ENCODE measurements at regions not wholly inside any gene's neighbourhood (a gene's known extent, or its start where the extent isn't known, plus 50 kb on each side); places are given as distances from the start of the nearest gene placed in this dataset.

DNA sequence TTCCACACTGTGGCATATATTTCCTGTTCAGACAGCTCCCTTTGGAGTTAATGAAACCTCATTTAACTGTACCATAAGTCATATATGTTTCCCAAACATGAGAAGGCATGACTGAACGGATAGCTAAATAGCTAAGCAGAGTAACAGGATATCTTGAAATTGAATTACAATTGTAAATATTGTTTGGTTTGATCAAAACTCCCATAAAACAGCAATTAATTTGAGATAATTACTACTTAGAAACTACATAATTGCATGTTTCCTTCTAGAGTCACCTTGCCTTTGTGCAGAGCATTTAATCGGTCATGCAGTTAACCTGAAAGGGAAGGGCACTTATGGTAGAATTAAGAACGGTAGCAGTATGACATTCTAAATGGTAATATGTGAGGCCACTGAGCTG, 179.0 kb upstream of the MAP3K7 start:
- no peaks in the 10 kb centered on the region for H3K4me1 ChIP-seq (ENCODE audit: control extremely low read depth in 1 of 4, control insufficient read depth in 4 of 4, insufficient read depth in 4 of 4, low read length in 3 of 4)
- H3K27ac ChIP-seq (ENCODE audit: insufficient read depth in 1 of 2, low read depth in 1 of 2, low read length in 2 of 2, poor library complexity in 1 of 2, severe bottlenecking in 2 of 2) = no peak overlapping the region
- POLR2A ChIA-PET = no interaction called here
- H3K36me3 ChIP-seq (ENCODE audit: control insufficient read depth in 4 of 4, insufficient read depth in 4 of 4, low read length in 3 of 4) = no peaks in the 10 kb centered on the region
- H3K9me3 ChIP-seq (ENCODE audit: control extremely low read depth in 1 of 5, control insufficient read depth in 4 of 5, insufficient read depth in 2 of 5, low read depth in 1 of 5, low read length in 4 of 5) = no peaks in the 10 kb centered on the region
- 100% methylated on average over 2 of the region's 3 CpGs for WGBS (ENCODE audit: insufficient coverage)
- H3K27me3 ChIP-seq (replicated peaks in 2 of 5; ENCODE audit: control insufficient read depth in 4 of 5, insufficient read depth in 5 of 5, low read length in 4 of 5) = no peaks in the 10 kb centered on the region
- no peak overlapping the region for H3K4me3 ChIP-seq (ENCODE audit: control insufficient read depth in 1 of 7, extremely low read depth in 1 of 7, insufficient read depth in 4 of 7, low read depth in 2 of 7, low read length in 6 of 7)
- DNase-seq = no peak
- CTCF ChIA-PET = no interaction called here

DNA sequence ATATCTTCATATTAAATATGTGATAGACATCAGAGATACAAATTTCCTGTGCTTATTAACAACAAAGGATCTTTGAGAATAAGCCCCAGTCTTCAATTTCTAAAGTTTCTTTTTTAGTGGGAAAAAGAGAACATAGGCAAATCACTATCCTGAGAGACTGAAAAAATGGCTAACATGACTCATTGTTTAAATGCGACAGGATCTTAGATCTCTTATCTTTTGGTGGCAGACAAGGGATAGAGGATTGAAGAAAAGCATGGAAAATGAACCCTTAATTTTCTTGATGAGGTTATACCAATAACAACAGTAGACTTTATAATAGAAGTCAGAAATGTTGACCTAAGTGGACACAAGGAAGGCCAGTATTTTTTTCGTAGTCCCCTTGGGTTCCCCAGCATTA, 178.6 kb upstream of the MAP3K7 start:
- WGBS (ENCODE audit: insufficient coverage) = 100% methylated on average over 1 of the region's 2 CpGs
- Histone ChIP-seq H3K27me3 (replicated peaks in 2 of 5; ENCODE audit: control insufficient read depth in 4 of 5, insufficient read depth in 5 of 5, low read length in 4 of 5) (no peaks in the 10 kb centered on the region), H3K4me1 (ENCODE audit: control extremely low read depth in 1 of 4, control insufficient read depth in 4 of 4, insufficient read depth in 4 of 4, low read length in 3 of 4) (no peaks in the 10 kb centered on the region), H3K36me3 (ENCODE audit: control insufficient read depth in 4 of 4, insufficient read depth in 4 of 4, low read length in 3 of 4) (no peaks in the 10 kb centered on the region), H3K9me3 (ENCODE audit: control extremely low read depth in 1 of 5, control insufficient read depth in 4 of 5, insufficient read depth in 2 of 5, low read depth in 1 of 5, low read length in 4 of 5) (no peaks in the 10 kb centered on the region), H3K4me3 (ENCODE audit: control insufficient read depth in 1 of 7, extremely low read depth in 1 of 7, insufficient read depth in 4 of 7, low read depth in 2 of 7, low read length in 6 of 7) (no peak overlapping the region), H3K27ac (ENCODE audit: insufficient read depth in 1 of 2, low read depth in 1 of 2, low read length in 2 of 2, poor library complexity in 1 of 2, severe bottlenecking in 2 of 2) (no peak overlapping the region)
- POLR2A ChIA-PET = no interaction called here
- CTCF ChIA-PET = no interaction called here
- DNase-seq = no peak

GRCh38 chr6:90764001-90764400, 177.1 kb upstream of the MAP3K7 start:
- no peak overlapping the region for H3K4me3 ChIP-seq (ENCODE audit: control insufficient read depth in 1 of 7, extremely low read depth in 1 of 7, insufficient read depth in 4 of 7, low read depth in 2 of 7, low read length in 6 of 7)
- POLR2A ChIA-PET = no interaction called here
- CTCF ChIA-PET = interaction anchor here (1.3 kb wide), 1 partner anchor 14 kb away, joined by 3 read pairs; no protein-coding TSS in a partner anchor
- H3K36me3 ChIP-seq (ENCODE audit: control insufficient read depth in 4 of 4, insufficient read depth in 4 of 4, low read length in 3 of 4) = no peaks in the 10 kb centered on the region
- no peaks in the 10 kb centered on the region for H3K4me1 ChIP-seq (ENCODE audit: control extremely low read depth in 1 of 4, control insufficient read depth in 4 of 4, insufficient read depth in 4 of 4, low read length in 3 of 4)
- H3K27me3 ChIP-seq (replicated peaks in 2 of 5; ENCODE audit: control insufficient read depth in 4 of 5, insufficient read depth in 5 of 5, low read length in 4 of 5) = no peaks in the 10 kb centered on the region
- no peaks in the 10 kb centered on the region for H3K9me3 ChIP-seq (ENCODE audit: control extremely low read depth in 1 of 5, control insufficient read depth in 4 of 5, insufficient read depth in 2 of 5, low read depth in 1 of 5, low read length in 4 of 5)
- no peak for DNase-seq
- 100% methylated on average over 2 of the region's 3 CpGs for WGBS (ENCODE audit: insufficient coverage)
- H3K27ac ChIP-seq (ENCODE audit: insufficient read depth in 1 of 2, low read depth in 1 of 2, low read length in 2 of 2, poor library complexity in 1 of 2, severe bottlenecking in 2 of 2) = no peak overlapping the region

GRCh38 chr6:90759664-90760063, 172.8 kb upstream of the MAP3K7 start:
- ChIA-PET CTCF (no interaction called here), POLR2A (no interaction called here)
- Histone ChIP-seq H3K36me3 (ENCODE audit: control insufficient read depth in 4 of 4, insufficient read depth in 4 of 4, low read length in 3 of 4) (no peaks in the 10 kb centered on the region), H3K27me3 (replicated peaks in 2 of 5; ENCODE audit: control insufficient read depth in 4 of 5, insufficient read depth in 5 of 5, low read length in 4 of 5) (no peaks in the 10 kb centered on the region), H3K4me3 (ENCODE audit: control insufficient read depth in 1 of 7, extremely low read depth in 1 of 7, insufficient read depth in 4 of 7, low read depth in 2 of 7, low read length in 6 of 7) (no peak overlapping the region), H3K9me3 (ENCODE audit: control extremely low read depth in 1 of 5, control insufficient read depth in 4 of 5, insufficient read depth in 2 of 5, low read depth in 1 of 5, low read length in 4 of 5) (no peaks in the 10 kb centered on the region), H3K4me1 (ENCODE audit: control extremely low read depth in 1 of 4, control insufficient read depth in 4 of 4, insufficient read depth in 4 of 4, low read length in 3 of 4) (no peaks in the 10 kb centered on the region), H3K27ac (ENCODE audit: insufficient read depth in 1 of 2, low read depth in 1 of 2, low read length in 2 of 2, poor library complexity in 1 of 2, severe bottlenecking in 2 of 2) (no peak overlapping the region)
- no peak for DNase-seq
- WGBS (ENCODE audit: insufficient coverage) = no CpG with 5 or more reads among the region's 3 CpGs

DNA sequence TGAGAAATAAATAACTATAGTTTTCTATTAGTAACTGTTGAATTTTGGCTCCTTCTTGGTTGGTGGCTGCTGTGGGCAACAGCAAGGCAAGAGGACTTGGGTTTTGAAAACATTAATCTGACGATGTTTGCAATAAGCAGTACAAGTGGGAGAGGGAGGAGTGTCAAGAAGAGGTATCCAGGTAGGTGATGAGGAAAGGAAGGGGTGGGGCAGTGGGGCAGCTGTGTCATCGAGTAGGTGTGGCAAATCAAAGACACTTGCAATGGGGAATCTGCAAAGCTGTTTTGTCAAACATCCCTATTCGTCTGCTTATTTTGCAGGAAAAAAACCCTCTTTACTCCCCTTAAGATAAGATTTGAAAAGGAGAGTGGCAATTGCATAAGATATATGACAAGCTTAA, 171.9 kb upstream of the MAP3K7 start:
- no peaks in the 10 kb centered on the region for H3K36me3 ChIP-seq (ENCODE audit: control insufficient read depth in 4 of 4, insufficient read depth in 4 of 4, low read length in 3 of 4)
- no peak for DNase-seq
- no peak overlapping the region for H3K27ac ChIP-seq (ENCODE audit: insufficient read depth in 1 of 2, low read depth in 1 of 2, low read length in 2 of 2, poor library complexity in 1 of 2, severe bottlenecking in 2 of 2)
- H3K4me1 ChIP-seq (ENCODE audit: control extremely low read depth in 1 of 4, control insufficient read depth in 4 of 4, insufficient read depth in 4 of 4, low read length in 3 of 4) = no peaks in the 10 kb centered on the region
- no peak overlapping the region for H3K4me3 ChIP-seq (ENCODE audit: control insufficient read depth in 1 of 7, extremely low read depth in 1 of 7, insufficient read depth in 4 of 7, low read depth in 2 of 7, low read length in 6 of 7)
- POLR2A ChIA-PET = no interaction called here
- WGBS (ENCODE audit: insufficient coverage) = no CpG with 5 or more reads among the region's 3 CpGs
- CTCF ChIA-PET = no interaction called here
- H3K9me3 ChIP-seq (ENCODE audit: control extremely low read depth in 1 of 5, control insufficient read depth in 4 of 5, insufficient read depth in 2 of 5, low read depth in 1 of 5, low read length in 4 of 5) = no peaks in the 10 kb centered on the region
- H3K27me3 ChIP-seq (replicated peaks in 2 of 5; ENCODE audit: control insufficient read depth in 4 of 5, insufficient read depth in 5 of 5, low read length in 4 of 5) = no peaks in the 10 kb centered on the region

DNA sequence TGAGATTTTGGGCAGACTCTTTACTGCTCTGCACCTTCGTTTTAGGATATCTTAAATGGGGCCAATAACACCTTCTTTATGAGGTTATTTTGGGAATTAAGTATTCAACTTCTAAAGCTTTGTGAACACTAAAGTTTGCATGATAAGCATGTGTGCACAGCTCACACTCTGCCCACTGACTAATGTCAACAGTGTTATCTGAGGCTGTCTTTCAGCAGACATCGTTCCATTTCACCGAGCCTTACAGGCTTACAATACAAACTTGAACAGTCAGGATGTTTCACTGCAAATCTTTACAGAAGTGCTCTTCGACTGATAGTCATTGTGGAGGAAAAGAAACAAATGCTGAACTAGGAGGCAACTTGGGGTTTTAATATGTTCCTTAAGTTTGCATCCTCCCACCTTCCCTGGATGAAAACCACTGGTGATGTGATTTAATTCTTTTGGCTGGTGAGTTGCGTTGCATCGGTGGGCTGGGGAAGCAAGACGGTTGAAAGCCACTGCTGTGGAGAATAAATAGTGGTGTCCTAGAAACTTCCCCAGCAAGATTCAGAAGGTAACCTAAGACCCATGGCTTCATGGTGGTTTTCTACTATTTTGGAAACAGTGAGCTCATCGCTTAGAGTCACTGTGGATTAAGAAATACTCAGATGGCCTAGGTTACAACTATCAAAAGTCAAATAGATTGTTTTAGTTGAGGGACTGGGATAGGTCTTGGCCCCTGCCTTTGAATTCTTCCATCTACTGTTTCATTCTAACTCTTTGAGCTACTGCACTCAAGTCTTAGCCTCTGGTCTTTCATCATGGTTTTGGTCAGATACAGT, 167.2 kb upstream of the MAP3K7 start:
- CTCF ChIA-PET = no interaction called here
- Histone ChIP-seq H3K4me1 (ENCODE audit: control extremely low read depth in 1 of 4, control insufficient read depth in 4 of 4, insufficient read depth in 4 of 4, low read length in 3 of 4) (no peaks in the 10 kb centered on the region), H3K27ac (ENCODE audit: insufficient read depth in 1 of 2, low read depth in 1 of 2, low read length in 2 of 2, poor library complexity in 1 of 2, severe bottlenecking in 2 of 2) (no peak overlapping the region), H3K4me3 (ENCODE audit: control insufficient read depth in 1 of 7, extremely low read depth in 1 of 7, insufficient read depth in 4 of 7, low read depth in 2 of 7, low read length in 6 of 7) (no peak overlapping the region), H3K36me3 (ENCODE audit: control insufficient read depth in 4 of 4, insufficient read depth in 4 of 4, low read length in 3 of 4) (no peaks in the 10 kb centered on the region), H3K9me3 (ENCODE audit: control extremely low read depth in 1 of 5, control insufficient read depth in 4 of 5, insufficient read depth in 2 of 5, low read depth in 1 of 5, low read length in 4 of 5) (no peaks in the 10 kb centered on the region), H3K27me3 (replicated peaks in 2 of 5; ENCODE audit: control insufficient read depth in 4 of 5, insufficient read depth in 5 of 5, low read length in 4 of 5) (no peaks in the 10 kb centered on the region)
- POLR2A ChIA-PET = no interaction called here
- 98% methylated on average over 7 of the region's 8 CpGs for WGBS (ENCODE audit: insufficient coverage)
- no peak for DNase-seq

DNA sequence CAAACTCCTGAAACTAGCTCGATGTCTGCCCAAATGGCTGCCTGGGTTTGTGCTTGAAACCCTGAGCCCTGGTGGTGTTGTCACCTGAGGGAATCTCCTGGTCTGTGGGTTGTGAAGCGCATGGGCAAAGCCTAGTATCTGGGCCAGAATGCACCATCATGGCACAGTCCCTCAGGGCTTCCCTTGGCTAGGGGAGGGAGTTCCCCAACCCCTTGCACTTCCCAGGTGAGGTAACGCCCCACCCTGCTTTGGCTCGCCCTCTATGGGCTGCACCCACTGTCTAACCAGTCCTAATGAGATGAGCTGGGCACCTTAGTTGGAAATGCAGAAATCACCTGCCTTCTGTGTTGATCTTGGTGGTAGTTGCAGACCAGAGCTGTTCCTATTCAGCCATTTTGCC, 152.9 kb upstream of the MAP3K7 start:
- POLR2A ChIA-PET = no interaction called here
- Histone ChIP-seq H3K4me3 (ENCODE audit: control insufficient read depth in 1 of 7, extremely low read depth in 1 of 7, insufficient read depth in 4 of 7, low read depth in 2 of 7, low read length in 6 of 7) (no peak overlapping the region), H3K27me3 (replicated peaks in 2 of 5; ENCODE audit: control insufficient read depth in 4 of 5, insufficient read depth in 5 of 5, low read length in 4 of 5) (no peaks in the 10 kb centered on the region), H3K27ac (ENCODE audit: insufficient read depth in 1 of 2, low read depth in 1 of 2, low read length in 2 of 2, poor library complexity in 1 of 2, severe bottlenecking in 2 of 2) (no peak overlapping the region), H3K36me3 (ENCODE audit: control insufficient read depth in 4 of 4, insufficient read depth in 4 of 4, low read length in 3 of 4) (no peaks in the 10 kb centered on the region), H3K4me1 (ENCODE audit: control extremely low read depth in 1 of 4, control insufficient read depth in 4 of 4, insufficient read depth in 4 of 4, low read length in 3 of 4) (no peaks in the 10 kb centered on the region), H3K9me3 (ENCODE audit: control extremely low read depth in 1 of 5, control insufficient read depth in 4 of 5, insufficient read depth in 2 of 5, low read depth in 1 of 5, low read length in 4 of 5) (no peaks in the 10 kb centered on the region)
- DNase-seq = no peak
- WGBS (ENCODE audit: insufficient coverage) = 33% methylated on average over 3 of the region's 4 CpGs
- CTCF ChIA-PET = no interaction called here

Measured in common myeloid progenitor, CD34-positive (primary cell).